ENCODE measurements at regions not wholly inside any gene's neighbourhood (a gene's known extent, or its start where the extent isn't known, plus 50 kb on each side); places are given as distances from the start of the nearest gene placed in this dataset.

- DNase-seq (ENCODE audit: low read depth) = no peak
- no peak for TF ChIP-seq CTCF (IDR thresholded peaks at IDR 0.05; ENCODE audit: low read depth, low read length, missing control alignments)
- no peak overlapping the region for H3K4me3 ChIP-seq (ENCODE audit: low read depth, low read length)
These were observed 61.4 kb upstream of the ADRB1 start for GRCh38 chr10:113982296-113982695.

- DNase-seq (ENCODE audit: low read depth) = peak; percentile 57
- no peak for TF ChIP-seq CTCF (IDR thresholded peaks at IDR 0.05; ENCODE audit: low read depth, low read length, missing control alignments)
- H3K4me3 ChIP-seq (ENCODE audit: low read depth, low read length) = no peak overlapping the region
These were observed 60.9 kb upstream of the ADRB1 start for GRCh38 chr10:113982769-113983168.

- no peak for TF ChIP-seq CTCF (IDR thresholded peaks at IDR 0.05; ENCODE audit: low read depth, low read length, missing control alignments)
- no peak for DNase-seq (ENCODE audit: low read depth)
- H3K4me3 ChIP-seq (ENCODE audit: low read depth, low read length) = no peak overlapping the region
These were observed 60.1 kb upstream of the ADRB1 start for GRCh38 chr10:113983552-113983951.

- no peak overlapping the region for H3K4me3 ChIP-seq (ENCODE audit: low read depth, low read length)
- no peak for DNase-seq (ENCODE audit: low read depth)
- TF ChIP-seq CTCF (IDR thresholded peaks at IDR 0.05; ENCODE audit: low read depth, low read length, missing control alignments) = no peak
These were observed 58.3 kb upstream of the ADRB1 start for GRCh38 chr10:113985297-113985844.

- no peak for DNase-seq (ENCODE audit: low read depth)
- no peak overlapping the region for H3K4me3 ChIP-seq (ENCODE audit: low read depth, low read length)
- no peak for TF ChIP-seq CTCF (IDR thresholded peaks at IDR 0.05; ENCODE audit: low read depth, low read length, missing control alignments)
These were observed 57.4 kb upstream of the ADRB1 start for GRCh38 chr10:113986316-113986715.

GRCh38 chr10:113987156-113987555, 56.5 kb upstream of the ADRB1 start:
- H3K4me3 ChIP-seq (ENCODE audit: low read depth, low read length) = no peak overlapping the region
- DNase-seq (ENCODE audit: low read depth) = no peak
- no peak for TF ChIP-seq CTCF (IDR thresholded peaks at IDR 0.05; ENCODE audit: low read depth, low read length, missing control alignments)

GRCh38 chr10:113987805-113988204, 55.9 kb upstream of the ADRB1 start:
- no peak for DNase-seq (ENCODE audit: low read depth)
- no peak for TF ChIP-seq CTCF (IDR thresholded peaks at IDR 0.05; ENCODE audit: low read depth, low read length, missing control alignments)
- H3K4me3 ChIP-seq (ENCODE audit: low read depth, low read length) = no peak overlapping the region

All from GM12864 (cell line).